K562 (cell line): ENCODE measurements at regions not wholly inside any gene's neighbourhood (a gene's known extent, or its start where the extent isn't known, plus 50 kb on each side); places are given as distances from the start of the nearest gene placed in this dataset.

ENCODE experiments used
- ATAC-seq: fragments of 200-7000 bp; cut with Tn5 transposase; 3 replicates; pipeline ENCODE4 v1.9.1; 2020; ENCODE audit warnings: moderate library complexity
- BruUV-seq: library from RNA; stranded (reverse); fragments of 400-500 nt; replicated peaks from 2 replicates; lab custom pipeline; 2021; lab: Mats Ljungman, UMichigan
- CTCF ChIA-PET: fragments of 300-600 bp; formaldehyde crosslinking; extraction: SDS; loops from one replicate; lab custom pipeline; 2021; ENCODE audit warnings: low intra/inter-chr PET ratio; lab: Yijun Ruan, JAX
- POLR2A ChIA-PET: fragments of 300-600, 350-650 bp; sonication (Branson Sonifier 250); formaldehyde crosslinking; extraction: SDS; loops from one replicate; lab custom pipeline; 2021; ENCODE audit warnings: antibody characterized with exemption, inconsistent platforms; lab: Yijun Ruan, JAX
- DNase-seq, 4 experiments: peaks; one replicate each; pipeline versions ENCODE4 v3.0.0 to v3.0.0-alpha.2; 2011 to 2018; ENCODE audit warnings: low spot score in 3 of 4, mixed read lengths in 3 of 4; ENCODE audit errors: extremely low read depth in 1 of 4
- FAIRE-seq: peaks from 2 replicates; lab custom pipeline; 2011; peaks lifted over from hg19 to GRCh38; lab: Jason Lieb, UNC
- H2AFZ ChIP-seq: 2 replicates; pipeline ENCODE4 v1.6.0; 2011; ENCODE audit warnings: low read depth, low read length, control low read depth, inconsistent platforms
- H3K27ac ChIP-seq: fragments of 200-600 bp; 3 replicates; pipeline ENCODE4 v1.8.0; 2011; ENCODE audit warnings: low read depth, mild to moderate bottlenecking, control low read depth, inconsistent platforms, low read length, moderate library complexity, mixed read lengths; ENCODE audit errors: extremely low read depth
- H3K27me3 ChIP-seq, 2 experiments: fragments of 300-600 bp in 1 of 2; 2 replicates in 1 of 2; 3 replicates in 1 of 2; pipeline versions ENCODE4 v1.6.0 to v1.8.0; 2011; ENCODE audit warnings: inconsistent platforms in 2 of 2, low read length in 2 of 2, mild to moderate bottlenecking in 1 of 2, mixed read lengths in 1 of 2, moderate library complexity in 1 of 2; ENCODE audit not compliant: control insufficient read depth in 2 of 2, insufficient read depth in 2 of 2
- H3K36me3 ChIP-seq: fragments of 300-600 bp; 3 replicates; pipeline ENCODE4 v1.8.0; 2011; ENCODE audit warnings: mild to moderate bottlenecking, low read length, inconsistent platforms; ENCODE audit not compliant: control insufficient read depth, insufficient read depth
- H3K4me1 ChIP-seq, 2 experiments: fragments of 200-600 bp in 1 of 2; replicated peaks in 1 of 2; 2 replicates in 1 of 2; 3 replicates in 1 of 2; pipeline versions ENCODE4 v1.5.1 to v1.8.0; 2011; ENCODE audit warnings: inconsistent platforms in 2 of 2, low read length in 2 of 2, mild to moderate bottlenecking in 1 of 2, mixed read lengths in 1 of 2, moderate library complexity in 1 of 2; ENCODE audit not compliant: control insufficient read depth in 2 of 2, insufficient read depth in 2 of 2
- H3K4me2 ChIP-seq: 2 replicates; pipeline ENCODE4 v1.6.1; 2011; ENCODE audit warnings: low read length, control low read depth, inconsistent platforms, mixed read lengths; ENCODE audit not compliant: insufficient read depth
- H3K4me3 ChIP-seq: fragments of 200-600 bp; sonication (generic), shearing (Covaris generic); 2 replicates; pipeline ENCODE4 v1.5.1; 2016; ENCODE audit warnings: control low read depth, inconsistent platforms
- H3K79me2 ChIP-seq: fragments of 200-600 bp; 3 replicates; pipeline ENCODE4 v1.8.0; 2011; ENCODE audit warnings: low read length, inconsistent platforms; ENCODE audit not compliant: control insufficient read depth, insufficient read depth
- H3K9ac ChIP-seq, 2 experiments: 2 replicates each; pipeline versions ENCODE4 v1.6.0 to v1.6.1; 2011; ENCODE audit warnings: low read depth in 2 of 2, low read length in 2 of 2, control low read depth in 1 of 2, inconsistent platforms in 1 of 2, mild to moderate bottlenecking in 1 of 2, mixed read lengths in 1 of 2; ENCODE audit not compliant: insufficient read depth in 1 of 2
- H3K9me1 ChIP-seq: one replicate; pipeline ENCODE4 v1.6.0; 2011; ENCODE audit warnings: inconsistent platforms, mild to moderate bottlenecking, low read length, moderate library complexity; ENCODE audit not compliant: control insufficient read depth, insufficient read depth
- H3K9me3 ChIP-seq: replicated peaks from 2 replicates; pipeline ENCODE4 v1.5.1; 2011; ENCODE audit warnings: low read depth, low read length, inconsistent platforms; ENCODE audit not compliant: control insufficient read depth, insufficient read depth
- H4K20me1 ChIP-seq: replicated peaks from 2 replicates; pipeline ENCODE4 v1.6.1; 2011; ENCODE audit warnings: low read length, inconsistent platforms, mixed read lengths; ENCODE audit not compliant: control insufficient read depth, insufficient read depth
- BRD9 ChIP-seq: fragments of 450-650 bp; IDR thresholded peaks from 2 replicates; pipeline ENCODE4 v1.6.1; 2018; ENCODE audit warnings: low read depth; ENCODE audit not compliant: partially characterized antibody
- CBFA2T3 ChIP-seq: fragments of 450-650 bp; IDR thresholded peaks from 2 replicates; pipeline ENCODE4 v1.6.1; 2017
- CBX1 ChIP-seq: sonication (generic); IDR thresholded peaks from 2 replicates; pipeline ENCODE4 v1.6.1; 2016; ENCODE audit warnings: antibody characterized with exemption, low read depth, mild to moderate bottlenecking
- ETV6 ChIP-seq, 3 experiments: fragments of 150-350 bp in 1 of 3; sonication (generic) in 1 of 3; formaldehyde crosslinking in 1 of 3; IDR thresholded peaks; 2 replicates each; pipeline versions ENCODE4 v1.6.1 to v1.8.0; 2014 to 2022; ENCODE audit warnings: borderline replicate concordance in 2 of 3, low read depth in 2 of 3, antibody characterized with exemption in 1 of 3, low read length in 1 of 3, mild to moderate bottlenecking in 1 of 3, missing genetic modification reagents in 1 of 3
- FOXK1 ChIP-seq: sonication (generic); formaldehyde crosslinking; IDR thresholded peaks from 2 replicates; pipeline ENCODE4 v1.8.0; 2022; ENCODE audit warnings: missing genetic modification reagents, mild to moderate bottlenecking, borderline replicate concordance
- HBP1 ChIP-seq: fragments of 450-650 bp; formaldehyde crosslinking; IDR thresholded peaks from 2 replicates; pipeline ENCODE4 v1.4.0; 2022; ENCODE audit warnings: missing genetic modification characterization
- POLR2G ChIP-seq: fragments of 200-400 bp; formaldehyde crosslinking; IDR thresholded peaks from 2 replicates; pipeline ENCODE4 v1.6.1; 2017; ENCODE audit warnings: low read depth, mild to moderate bottlenecking, antibody characterized with exemption, low read length, moderate library complexity
- RBM22 ChIP-seq: fragments of 200-400 bp; formaldehyde crosslinking; IDR thresholded peaks from 2 replicates; pipeline ENCODE4 v1.6.1; 2018; ENCODE audit warnings: low read length, low read depth; ENCODE audit not compliant: poor library complexity, severe bottlenecking
- RCOR1 ChIP-seq, 2 experiments: IDR thresholded peaks; 2 replicates each; pipeline ENCODE4 v1.6.1; 2012; ENCODE audit warnings: low read depth in 2 of 2, low read length in 2 of 2, borderline replicate concordance in 1 of 2, improper control_type of control experiment in 1 of 2
- SREBF2 ChIP-seq: sonication (generic); formaldehyde crosslinking; IDR thresholded peaks from 2 replicates; pipeline ENCODE4 v1.4.0; 2020; ENCODE audit warnings: mild to moderate bottlenecking, missing genetic modification reagents
- TRIM28 ChIP-seq: fragments of 450-650 bp; IDR thresholded peaks from 2 replicates; pipeline ENCODE4 v1.6.1; 2017
- ZNF766 ChIP-seq: fragments of 200-800 bp; sonication (Bioruptor generic); conservative IDR thresholded peaks from 2 replicates; pipeline ENCODE4 v1.6.1; 2016; ENCODE audit warnings: missing genetic modification characterization, missing compliant biosample characterization
- WGBS: fragments of 100-300 bp; shearing (Covaris generic); methylation state at CpG from one replicate; pipeline ENCODE4 v1.1.6; 2016; ENCODE audit warnings: low coverage, mixed read lengths; ENCODE audit not compliant: insufficient coverage; ENCODE audit errors: missing lambda C conversion rate; 5-methylcytosine and 5-hydroxymethylcytosine counted together
- in situ Hi-C: fragments of 300-500 bp; cut with MboI; formaldehyde crosslinking; loops from 4 replicates; pipeline ENCODE4 v1.15.0; 2018; ENCODE audit warnings: inconsistent platforms, mixed read lengths
- intact Hi-C: fragments of 100-400 bp; cut with micrococcal nuclease; formaldehyde crosslinking; loops from 2 replicates; pipeline ENCODE4 v1.14.2; 2022
- TF ChIP-seq, protein P1 (sequence below): IDR thresholded peaks from 2 replicates; pipeline ENCODE4 v1.6.1; 2014; ENCODE audit warnings: antibody characterized with exemption

- ATAC-seq (no peak), FAIRE-seq (no peak), DNase-seq (no peak)
- no peaks in the 10 kb centered on the region for H3K79me2 ChIP-seq
- TF ChIP-seq BRD9 (no peak), SREBF2 (CRISPR knock-in tag) (no peak), RBM22 (no peak)
- CTCF ChIA-PET: no interaction called here
- POLR2A ChIA-PET: interaction anchor here (0.5 to 1.2 kb wide), 2 partner anchors 9 to 19 kb away, joined by 3 read pairs; no protein-coding TSS in a partner anchor
- WGBS: 2% methylated on average over 3 of the region's 3 CpGs
- intact Hi-C loops: no loop called here
- no peaks in the 10 kb centered on the region for H3K9me1 ChIP-seq
- H2AFZ ChIP-seq: no peak overlapping the region
- H3K36me3 ChIP-seq: no peaks in the 10 kb centered on the region
- in situ Hi-C loops: no loop called here
- H3K4me1 ChIP-seq: no peaks in the 10 kb centered on the region; a peak in 1 of 5 replicates
- BruUV-seq: no TSS peak
- no peak overlapping the region for H3K9ac ChIP-seq
- H3K27ac ChIP-seq: no peak overlapping the region
- no peak overlapping the region for H3K4me3 ChIP-seq
- H3K9me3 ChIP-seq: no peaks in the 10 kb centered on the region
- H4K20me1 ChIP-seq: no peaks in the 10 kb centered on the region
- H3K4me2 ChIP-seq: no peak overlapping the region
- H3K27me3 ChIP-seq: no peaks in the 10 kb centered on the region
Measured at GRCh38 chr1:172774561-172774960, 115.7 kb downstream of the FASLG start.

DNA sequence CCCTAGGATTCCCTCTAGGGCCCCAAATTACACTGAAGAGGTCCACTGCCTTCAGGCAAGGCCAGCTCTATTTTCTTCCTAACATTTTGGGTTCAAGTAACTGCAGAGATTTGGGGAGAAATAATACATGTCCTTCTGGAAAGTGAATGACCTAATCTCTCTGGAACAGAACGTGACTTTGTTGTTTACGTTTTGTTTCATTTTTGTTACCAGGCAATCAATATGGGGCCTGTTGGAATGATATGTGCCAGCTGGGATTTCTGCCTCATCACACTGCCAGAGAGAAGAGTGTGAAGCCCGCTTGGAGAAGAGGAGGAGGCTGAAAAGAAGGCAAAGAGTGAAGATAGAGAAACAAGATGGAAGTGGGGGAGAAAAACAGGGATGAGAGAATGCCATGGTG, 116.7 kb downstream of the FASLG start:
- Histone ChIP-seq H3K9me1 (no peaks in the 10 kb centered on the region), H3K36me3 (no peaks in the 10 kb centered on the region), H2AFZ (no peak overlapping the region), H3K9me3 (no peaks in the 10 kb centered on the region), H4K20me1 (no peaks in the 10 kb centered on the region), H3K79me2 (no peaks in the 10 kb centered on the region), H3K4me1 (no peaks in the 10 kb centered on the region; a peak in 1 of 5 replicates), H3K4me3 (no peak overlapping the region), H3K4me2 (no peak overlapping the region), H3K9ac (no peak overlapping the region), H3K27ac (no peak overlapping the region), H3K27me3 (no peaks in the 10 kb centered on the region)
- CTCF ChIA-PET: no interaction called here
- ATAC-seq (no peak), DNase-seq (no peak), FAIRE-seq (no peak)
- WGBS: 2% methylated on average over 3 of the region's 3 CpGs
- intact Hi-C loops: no loop called here
- in situ Hi-C loops: no loop called here
- no TSS peak for BruUV-seq
- POLR2A ChIA-PET: interaction anchor here (0.7 kb wide), 1 partner anchor 1147 kb away, joined by 3 read pairs; no protein-coding TSS in a partner anchor
- TF ChIP-seq TRIM28: no peak
- no peak for TF ChIP-seq ETV6 (IDR thresholded peaks at IDR 0.05; ENCODE audit: borderline replicate concordance in 1 of 2, low read depth in 2 of 2, low read length in 1 of 2)
- no peak for TF ChIP-seq ETV6 (CRISPR knock-in tag; IDR thresholded peaks at IDR 0.05; ENCODE audit: borderline replicate concordance)
- TF ChIP-seq FOXK1 (CRISPR knock-in tag): no peak
- TF ChIP-seq RCOR1 (IDR thresholded peaks at IDR 0.05; ENCODE audit: borderline replicate concordance in 1 of 2, low read depth in 2 of 2, low read length in 2 of 2): no peak
- TF ChIP-seq POLR2G: no peak
- TF ChIP-seq, protein P1, sequence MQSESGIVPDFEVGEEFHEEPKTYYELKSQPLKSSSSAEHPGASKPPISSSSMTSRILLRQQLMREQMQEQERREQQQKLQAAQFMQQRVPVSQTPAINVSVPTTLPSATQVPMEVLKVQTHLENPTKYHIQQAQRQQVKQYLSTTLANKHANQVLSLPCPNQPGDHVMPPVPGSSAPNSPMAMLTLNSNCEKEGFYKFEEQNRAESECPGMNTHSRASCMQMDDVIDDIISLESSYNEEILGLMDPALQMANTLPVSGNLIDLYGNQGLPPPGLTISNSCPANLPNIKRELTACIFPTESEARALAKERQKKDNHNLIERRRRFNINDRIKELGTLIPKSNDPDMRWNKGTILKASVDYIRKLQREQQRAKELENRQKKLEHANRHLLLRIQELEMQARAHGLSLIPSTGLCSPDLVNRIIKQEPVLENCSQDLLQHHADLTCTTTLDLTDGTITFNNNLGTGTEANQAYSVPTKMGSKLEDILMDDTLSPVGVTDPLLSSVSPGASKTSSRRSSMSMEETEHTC: no peak
- TF ChIP-seq ZNF766: no peak
- no peak for TF ChIP-seq HBP1 (CRISPR knock-in tag)
- no peak for TF ChIP-seq CBFA2T3
- no peak for TF ChIP-seq CBX1
